Naive thymus-derived CD4-positive, alpha-beta T cell (primary cell): ENCODE measurements at regions not wholly inside any gene's neighbourhood (a gene's known extent, or its start where the extent isn't known, plus 50 kb on each side); places are given as distances from the start of the nearest gene placed in this dataset.
"Not testable (repeated sequence)": the region's sequence is repeated elsewhere in the genome, so short reads cannot be mapped to it uniquely, and the experiment has no call there.

Experiments used
- ATAC-seq: fragments of 150-1000 bp; cut with Tn5 transposase; 2 replicates; pipeline ENCODE4 v1.10.0; 2021; ENCODE audit warnings: mild to moderate bottlenecking, moderate library complexity
- CTCF ChIA-PET: fragments of 350-600 bp; sonication (Branson Sonifier 250); formaldehyde crosslinking; loops from one replicate; lab custom pipeline; 2021; ENCODE audit warnings: antibody characterized with exemption; lab: Charles Lee
- POLR2A ChIA-PET: fragments of 350-600 bp; sonication (Branson Sonifier 250); formaldehyde crosslinking; loops from one replicate; lab custom pipeline; 2021; ENCODE audit warnings: antibody characterized with exemption, inconsistent platforms; lab: Charles Lee
- DNase-seq, 9 donors: peaks; one replicate each; pipeline versions ENCODE4 v3.0.0 to v3.0.0-alpha.2; 2020 to 2022; ENCODE audit warnings: mixed read lengths in 1 of 9
- H3K27ac ChIP-seq: one replicate; pipeline ENCODE4 v1.7.0; 2013; ENCODE audit warnings: mild to moderate bottlenecking, low read depth, low read length, moderate library complexity
- H3K27me3 ChIP-seq, 2 donors: one replicate each; pipeline ENCODE4 v1.7.0; 2013; ENCODE audit warnings: low read length in 2 of 2, mild to moderate bottlenecking in 2 of 2, moderate library complexity in 2 of 2; ENCODE audit not compliant: control insufficient read depth in 2 of 2, insufficient read depth in 2 of 2
- H3K36me3 ChIP-seq, 3 experiments: 1 replicate in 2 of 3; 2 replicates in 1 of 3; pipeline ENCODE4 v1.7.0; 2013; ENCODE audit warnings: low read length in 3 of 3, mild to moderate bottlenecking in 3 of 3, moderate library complexity in 1 of 3; ENCODE audit not compliant: insufficient read depth in 3 of 3, control insufficient read depth in 2 of 3
- H3K4me1 ChIP-seq, 2 donors: one replicate each; pipeline ENCODE4 v1.7.0; 2013; ENCODE audit warnings: low read length in 2 of 2, mild to moderate bottlenecking in 2 of 2, moderate library complexity in 1 of 2; ENCODE audit not compliant: control insufficient read depth in 2 of 2, insufficient read depth in 2 of 2
- H3K4me3 ChIP-seq: 2 replicates; pipeline ENCODE4 v1.7.0; 2013; ENCODE audit warnings: mild to moderate bottlenecking, low read length
- H3K9me3 ChIP-seq, 3 experiments: 1 replicate in 2 of 3; 2 replicates in 1 of 3; pipeline ENCODE4 v1.7.0; 2013; ENCODE audit warnings: low read length in 3 of 3; ENCODE audit not compliant: control insufficient read depth in 2 of 3
- H3K27ac Mint-ChIP-seq, 9 donors: one replicate each; pipeline ENCODE4 v1.8.0; 2020 to 2022; ENCODE audit warnings: mixed read lengths in 9 of 9, mild to moderate bottlenecking in 8 of 9, moderate library complexity in 5 of 9, inconsistent platforms in 2 of 9
- H3K27me3 Mint-ChIP-seq, 5 donors: one replicate each; pipeline ENCODE4 v1.8.0; 2021 to 2022; ENCODE audit warnings: mixed read lengths in 5 of 5, mild to moderate bottlenecking in 1 of 5
- H3K36me3 Mint-ChIP-seq, 5 donors: one replicate each; pipeline ENCODE4 v1.8.0; 2020 to 2022; ENCODE audit warnings: mixed read lengths in 5 of 5, mild to moderate bottlenecking in 3 of 5, inconsistent platforms in 1 of 5
- H3K4me1 Mint-ChIP-seq, 7 donors: one replicate each; pipeline ENCODE4 v1.8.0; 2020 to 2022; ENCODE audit warnings: mixed read lengths in 7 of 7, mild to moderate bottlenecking in 3 of 7, inconsistent platforms in 1 of 7
- H3K4me3 Mint-ChIP-seq, 10 donors: one replicate each; pipeline ENCODE4 v1.8.0; 2020 to 2022; ENCODE audit warnings: mild to moderate bottlenecking in 10 of 10, mixed read lengths in 10 of 10, moderate library complexity in 6 of 10, inconsistent platforms in 2 of 10
- H3K9me3 Mint-ChIP-seq, 11 donors: one replicate each; pipeline ENCODE4 v1.8.0; 2020 to 2022; ENCODE audit warnings: mixed read lengths in 11 of 11, mild to moderate bottlenecking in 4 of 11, inconsistent platforms in 1 of 11, moderate library complexity in 1 of 11
- intact Hi-C, 2 donors: fragments of 100-400 bp; cut with micrococcal nuclease; formaldehyde crosslinking; loops; one replicate each; pipeline ENCODE4 v1.15.1; 2023

- H3K27me3 Mint-ChIP-seq, result peaks cover 0 to 34% (median 5%) of the 10 kb centered on the region in 5 donors
- DNase-seq, H3K27me3 ChIP-seq, H3K27ac Mint-ChIP-seq, H3K9me3 ChIP-seq, intact Hi-C loops, H3K27ac ChIP-seq, H3K4me3 ChIP-seq, ATAC-seq, H3K4me1 ChIP-seq, H3K36me3 ChIP-seq, H3K4me1 Mint-ChIP-seq, CTCF ChIA-PET, H3K4me3 Mint-ChIP-seq: not testable (repeated sequence)
- H3K9me3 Mint-ChIP-seq, result peaks cover 6 to 50% (median 17%) of the 10 kb centered on the region in 11 donors
- POLR2A ChIA-PET, result interaction anchor here (0.8 kb wide), 1 partner anchor 125 kb away, joined by 4 read pairs; the partner anchor contains the start of gene CD55
- H3K36me3 Mint-ChIP-seq, result peaks cover 5 to 15% (median 9%) of the 10 kb centered on the region in 5 donors
Observed at GRCh38 chr1:207196135-207196534, 92.1 kb downstream of the C4BPA start.

DNA sequence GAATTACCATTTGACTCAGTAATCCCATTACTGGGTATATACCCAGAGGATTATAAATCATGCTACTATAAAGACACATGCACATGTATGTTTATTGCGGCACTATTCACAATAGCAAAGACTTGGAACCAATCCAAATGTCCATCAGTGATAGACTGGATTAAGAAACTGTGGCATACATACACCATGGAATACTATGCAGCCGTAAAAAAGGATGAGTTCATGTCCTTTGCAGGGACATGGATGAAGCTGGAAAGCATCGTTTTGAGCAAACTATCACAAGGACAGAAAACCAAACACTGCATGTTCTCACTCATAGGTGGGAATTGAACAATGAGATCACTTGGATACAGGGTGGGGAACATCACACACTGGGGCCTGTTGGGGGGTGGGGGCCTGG lies 97.5 kb downstream of the C4BPA start:
- H3K4me3 ChIP-seq, ATAC-seq, H3K4me1 ChIP-seq, DNase-seq, H3K36me3 ChIP-seq, intact Hi-C loops, H3K27me3 ChIP-seq, H3K27ac ChIP-seq, H3K9me3 ChIP-seq, H3K4me3 Mint-ChIP-seq, CTCF ChIA-PET, H3K27ac Mint-ChIP-seq: not testable (repeated sequence)
- H3K4me1 Mint-ChIP-seq, result peaks cover 0 to 14% (median 8%) of the 10 kb centered on the region in 7 donors
- H3K36me3 Mint-ChIP-seq, result peaks cover 5 to 21% (median 16%) of the 10 kb centered on the region in 5 donors
- peaks cover 0 to 30% (median 0%) of the 10 kb centered on the region in 5 donors for H3K27me3 Mint-ChIP-seq
- POLR2A ChIA-PET, result interaction anchor here (0.7 to 1.8 kb wide), 2 partner anchors 13 to 171 kb away, joined by 3 to 4 read pairs; no protein-coding TSS in a partner anchor
- peaks cover 5 to 72% (median 19%) of the 10 kb centered on the region in 11 donors for H3K9me3 Mint-ChIP-seq

DNA sequence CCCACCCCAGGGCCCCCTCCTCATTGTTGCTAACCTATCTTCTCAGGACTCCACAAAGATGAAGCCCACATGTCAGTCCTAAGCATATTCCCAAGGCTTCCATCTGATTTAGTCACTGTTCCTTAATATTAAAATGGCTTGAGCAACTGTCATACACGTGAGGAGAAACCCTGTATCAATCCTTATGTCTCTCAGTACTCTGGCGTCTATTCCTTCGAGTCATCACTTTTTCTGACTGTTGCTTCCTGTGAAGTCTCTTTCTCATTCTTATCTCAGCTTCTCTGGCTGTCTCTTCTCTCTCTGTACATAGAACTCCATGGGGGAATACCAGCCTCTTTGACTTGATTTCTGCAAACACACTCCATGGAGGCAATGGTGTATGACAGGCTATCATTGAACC lies 98.4 kb downstream of the C4BPA start:
- no peak overlapping the region for H3K27ac Mint-ChIP-seq
- H3K27me3 Mint-ChIP-seq, result peaks cover 0 to 30% (median 0%) of the 10 kb centered on the region in 5 donors
- no peaks in the 10 kb centered on the region for H3K36me3 ChIP-seq
- no peak overlapping the region for H3K4me3 ChIP-seq
- H3K27me3 ChIP-seq, result no peaks in the 10 kb centered on the region
- intact Hi-C loops, result no loop called here
- H3K4me3 Mint-ChIP-seq, result no peak overlapping the region
- ATAC-seq, result no peak
- ChIA-PET CTCF (no interaction called here), POLR2A (interaction anchor here (1.8 kb wide), 1 partner anchor 14 kb away, joined by 4 read pairs; no protein-coding TSS in a partner anchor)
- peaks cover 4 to 20% (median 12%) of the 10 kb centered on the region in 5 donors for H3K36me3 Mint-ChIP-seq
- no peak for DNase-seq
- H3K4me1 ChIP-seq, result no peaks in the 10 kb centered on the region
- H3K4me1 Mint-ChIP-seq, result peaks cover 0 to 18% (median 13%) of the 10 kb centered on the region in 7 donors
- H3K9me3 ChIP-seq, result no peaks in the 10 kb centered on the region
- H3K9me3 Mint-ChIP-seq, result peaks cover 7 to 70% (median 18%) of the 10 kb centered on the region in 11 donors
- H3K27ac ChIP-seq, result no peak overlapping the region

DNA sequence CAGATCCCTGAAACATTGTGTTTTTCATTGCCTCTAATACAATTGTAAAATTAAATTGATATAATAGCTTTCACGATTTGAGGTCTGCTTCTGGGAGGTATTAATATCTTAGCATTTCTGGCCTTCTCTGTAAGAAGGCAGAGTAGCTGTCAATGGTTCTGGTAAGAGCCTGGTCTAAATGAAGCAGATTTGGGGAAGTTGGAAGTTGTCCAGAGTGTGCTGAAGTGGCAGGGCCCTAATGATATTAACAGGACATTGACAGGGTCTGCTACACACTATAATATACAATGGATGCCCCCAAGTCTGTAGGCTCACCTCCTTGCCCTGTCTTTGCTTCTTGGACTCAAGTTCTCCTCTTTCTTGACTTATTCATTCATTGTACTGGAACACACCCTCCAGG lies 99.5 kb downstream of the C4BPA start:
- peaks cover 0 to 27% (median 0%) of the 10 kb centered on the region in 5 donors for H3K27me3 Mint-ChIP-seq
- Histone ChIP-seq H3K27me3 (no peaks in the 10 kb centered on the region), H3K9me3 (no peaks in the 10 kb centered on the region), H3K27ac (no peak overlapping the region), H3K36me3 (no peaks in the 10 kb centered on the region), H3K4me1 (no peaks in the 10 kb centered on the region), H3K4me3 (no peak overlapping the region)
- ChIA-PET CTCF (no interaction called here), POLR2A (interaction anchor here (0.9 kb wide), 1 partner anchor 118 kb away, joined by 3 read pairs; the partner anchor contains the start of gene CD55)
- no peak overlapping the region for H3K27ac Mint-ChIP-seq
- H3K4me3 Mint-ChIP-seq, result no peak overlapping the region
- intact Hi-C loops, result no loop called here
- peaks cover 5 to 20% (median 13%) of the 10 kb centered on the region in 5 donors for H3K36me3 Mint-ChIP-seq
- H3K4me1 Mint-ChIP-seq, result peaks cover 0 to 21% (median 15%) of the 10 kb centered on the region in 7 donors
- no peak for ATAC-seq
- peaks cover 5 to 66% (median 16%) of the 10 kb centered on the region in 11 donors for H3K9me3 Mint-ChIP-seq
- no peak for DNase-seq

DNA sequence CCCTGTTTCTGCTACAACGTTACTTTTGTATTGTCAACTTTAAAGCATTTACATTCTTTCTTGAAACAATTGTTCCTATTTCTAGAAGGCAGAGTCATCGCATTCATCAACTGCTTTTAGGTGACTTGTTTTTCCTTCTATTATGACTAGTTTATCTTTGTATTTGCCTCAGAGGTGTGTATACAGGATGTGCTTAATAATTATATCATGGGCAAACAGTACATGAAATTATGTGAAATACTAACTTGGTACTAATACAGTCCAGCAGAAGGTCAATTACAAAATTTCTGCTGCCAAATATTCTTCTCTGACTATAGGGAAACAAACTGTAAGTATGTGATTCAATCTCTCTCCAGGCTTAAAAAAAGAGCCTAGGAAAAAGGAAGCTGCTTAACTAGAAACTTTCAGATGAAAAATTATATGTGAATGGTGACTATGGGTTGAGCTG lies 101.6 kb downstream of the C4BPA start:
- Mint-ChIP-seq H3K27me3 (peaks cover 0 to 8% (median 0%) of the 10 kb centered on the region in 5 donors), H3K9me3 (peaks cover 0 to 58% (median 15%) of the 10 kb centered on the region in 11 donors), H3K36me3 (peaks cover 5 to 20% (median 9%) of the 10 kb centered on the region in 5 donors), H3K4me3 (no peak overlapping the region), H3K27ac (peak overlapping the region in 1 of 9 donors; percentile 42), H3K4me1 (peaks cover 0 to 21% (median 15%) of the 10 kb centered on the region in 7 donors)
- H3K36me3 ChIP-seq, result no peaks in the 10 kb centered on the region
- H3K4me3 ChIP-seq, result no peak overlapping the region
- ATAC-seq, result no peak
- POLR2A ChIA-PET, result interaction anchor here (1.2 kb wide), 1 partner anchor 116 kb away, joined by 6 read pairs; the partner anchor contains the start of gene CD55
- no peaks in the 10 kb centered on the region for H3K4me1 ChIP-seq
- H3K27me3 ChIP-seq, result no peaks in the 10 kb centered on the region
- H3K27ac ChIP-seq, result no peak overlapping the region
- CTCF ChIA-PET, result interaction anchor here (0.6 to 1.6 kb wide), 2 partner anchors 16 to 19 kb away, joined by 3 read pairs; no protein-coding TSS in a partner anchor
- intact Hi-C loops, result no loop called here
- DNase-seq, result no peak
- H3K9me3 ChIP-seq, result no peaks in the 10 kb centered on the region

GRCh38 chr1:207208691-207209090 lies 104.7 kb downstream of the C4BPA start:
- intact Hi-C loops, result not testable (repeated sequence)

More at GRCh38 chr1:207208691-207209090, 104.7 kb downstream of the C4BPA start:
- H3K27ac ChIP-seq, ATAC-seq, H3K4me3 Mint-ChIP-seq, H3K27ac Mint-ChIP-seq, H3K27me3 Mint-ChIP-seq, POLR2A ChIA-PET, H3K27me3 ChIP-seq, CTCF ChIA-PET, H3K9me3 ChIP-seq, DNase-seq, H3K4me1 ChIP-seq, H3K4me3 ChIP-seq, H3K36me3 ChIP-seq: not testable (repeated sequence)
- H3K9me3 Mint-ChIP-seq, result peaks cover 3 to 47% (median 13%) of the 10 kb centered on the region in 11 donors
- peaks cover 5 to 15% (median 9%) of the 10 kb centered on the region in 5 donors for H3K36me3 Mint-ChIP-seq
- peaks cover 0 to 12% (median 10%) of the 10 kb centered on the region in 7 donors for H3K4me1 Mint-ChIP-seq
